HG03558 (cell line): ENCODE measurements at regions not wholly inside any gene's neighbourhood (a gene's known extent, or its start where the extent isn't known, plus 50 kb on each side); places are given as distances from the start of the nearest gene placed in this dataset.

Experiments
- ATAC-seq: cut with Tn5 transposase; IDR thresholded peaks from one replicate; pipeline ENCODE4 v1.9.1; 2021; ENCODE audit warnings: moderate number of reproducible peaks; ENCODE audit not compliant: unreplicated experiment; ENCODE audit errors: extremely low read depth

DNA sequence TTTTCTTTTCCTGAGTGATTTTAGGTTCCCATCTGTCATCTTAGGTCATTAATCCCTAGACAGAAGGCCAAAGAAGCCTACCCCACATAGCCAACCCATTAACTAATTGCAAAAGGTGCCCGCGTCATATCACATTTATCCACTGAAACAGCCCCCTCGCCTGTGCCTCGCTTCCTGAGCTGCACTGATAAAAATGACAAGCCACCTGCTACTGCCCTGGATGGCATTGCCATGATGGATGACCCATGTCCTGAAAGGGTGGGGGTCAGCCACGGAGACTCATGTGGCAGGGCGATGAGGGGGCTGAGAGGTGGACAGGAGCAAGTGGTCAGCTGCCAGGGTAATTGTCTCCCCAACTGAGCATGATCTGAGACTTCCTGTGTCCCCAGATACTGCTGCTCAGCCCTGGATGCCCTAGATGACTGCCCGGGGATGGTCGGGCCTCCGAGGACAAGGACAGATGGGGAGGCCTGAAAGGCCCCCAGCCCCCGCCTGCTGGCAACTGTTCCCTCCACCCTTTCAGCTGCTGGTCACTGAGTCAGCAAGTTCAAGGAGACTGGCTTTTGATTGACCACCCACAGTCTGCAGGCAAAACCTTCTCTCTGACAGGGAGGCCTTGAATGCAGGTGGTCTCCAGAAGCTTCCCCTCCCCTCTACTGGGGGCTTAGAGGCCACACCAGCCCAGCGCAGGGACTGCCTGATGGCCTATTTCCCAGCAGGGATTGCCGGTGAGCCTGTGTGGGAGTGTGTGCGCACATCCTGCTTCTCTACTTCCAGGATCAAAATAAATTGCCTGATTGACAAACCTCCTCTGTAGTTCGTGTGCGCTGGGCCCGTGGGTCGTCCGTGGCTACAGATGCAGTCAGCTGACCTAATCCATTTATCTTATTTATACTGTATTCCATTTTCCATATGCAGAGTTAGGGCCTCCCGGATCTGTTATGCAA is 496.3 kb downstream of the BCOR start:
- ATAC-seq: no peak

- ATAC-seq: no peak
Observed at GRCh38 chrX:39602195-39602594, 495.6 kb downstream of the BCOR start.

DNA sequence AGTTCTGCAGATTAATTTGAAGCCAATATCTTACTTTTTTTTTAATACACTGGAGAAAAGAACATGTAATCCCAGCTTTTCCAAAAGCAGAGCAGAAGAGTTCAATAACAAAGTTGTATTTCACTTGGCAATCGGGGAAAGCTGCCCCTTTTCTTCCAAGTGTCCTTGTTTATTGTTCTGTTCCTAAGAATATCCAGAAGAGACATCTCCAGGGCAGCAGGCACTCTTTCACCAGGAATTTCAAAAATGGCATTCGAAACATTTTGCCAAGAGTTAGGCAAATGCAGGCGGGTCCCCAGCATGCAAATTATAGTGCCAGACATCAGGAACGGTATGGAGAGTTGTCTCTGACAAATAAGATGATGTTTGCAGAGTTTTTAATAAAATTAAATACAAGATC is 494.5 kb downstream of the BCOR start:
- ATAC-seq: no peak

DNA sequence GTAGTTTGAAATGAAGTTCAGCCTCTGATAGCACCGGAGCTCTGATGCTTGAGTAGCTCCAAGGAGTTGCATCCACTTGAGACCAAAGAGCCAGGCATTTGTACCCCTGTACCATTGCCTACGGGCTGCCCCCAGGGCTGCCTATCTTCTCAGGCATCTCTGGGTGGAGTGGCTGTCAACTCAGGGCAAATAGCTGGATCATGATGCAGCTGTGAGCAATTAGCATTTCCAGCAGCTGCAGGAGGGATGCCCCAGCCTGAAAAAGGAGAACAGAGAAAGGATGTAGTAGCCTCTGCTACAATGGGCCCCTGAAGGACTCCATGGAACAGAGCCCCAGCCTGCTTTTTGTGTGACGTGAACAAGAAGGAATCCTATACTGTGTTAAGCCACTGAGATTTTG is 492.6 kb downstream of the BCOR start:
- ATAC-seq: no peak

- ATAC-seq: no peak
Observed at GRCh38 chrX:39605866-39606265, 491.9 kb downstream of the BCOR start.

GRCh38 chrX:39609941-39610340 is 487.8 kb downstream of the BCOR start:
- ATAC-seq: no peak

GRCh38 chrX:39611468-39611867 is 486.3 kb downstream of the BCOR start:
- ATAC-seq: no peak

GRCh38 chrX:39613482-39613995 is 484.2 kb downstream of the BCOR start:
- no peak for ATAC-seq

GRCh38 chrX:39613997-39614679 is 483.6 kb downstream of the BCOR start:
- ATAC-seq: no peak

DNA sequence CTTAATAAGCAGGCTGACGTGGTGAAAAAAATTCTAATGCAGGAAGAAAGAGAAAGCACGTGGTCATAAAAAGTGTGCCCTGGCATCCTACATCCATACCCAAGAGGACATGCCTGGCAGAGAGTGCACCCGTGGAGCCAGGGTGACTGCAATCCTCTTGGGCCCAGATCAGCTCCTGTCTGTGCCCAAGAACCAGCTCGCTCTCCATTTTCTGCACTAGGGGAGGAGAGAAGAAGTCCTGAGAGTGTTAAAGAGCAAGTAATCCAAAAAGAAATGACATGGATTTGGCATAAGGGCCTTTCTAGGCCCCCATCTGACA is 483.1 kb downstream of the BCOR start:
- ATAC-seq: no peak

- ATAC-seq: no peak
Observed at GRCh38 chrX:39616098-39616729, 481.5 kb downstream of the BCOR start.

- ATAC-seq: no peak
Observed at GRCh38 chrX:39616731-39617130, 481.0 kb downstream of the BCOR start.

DNA sequence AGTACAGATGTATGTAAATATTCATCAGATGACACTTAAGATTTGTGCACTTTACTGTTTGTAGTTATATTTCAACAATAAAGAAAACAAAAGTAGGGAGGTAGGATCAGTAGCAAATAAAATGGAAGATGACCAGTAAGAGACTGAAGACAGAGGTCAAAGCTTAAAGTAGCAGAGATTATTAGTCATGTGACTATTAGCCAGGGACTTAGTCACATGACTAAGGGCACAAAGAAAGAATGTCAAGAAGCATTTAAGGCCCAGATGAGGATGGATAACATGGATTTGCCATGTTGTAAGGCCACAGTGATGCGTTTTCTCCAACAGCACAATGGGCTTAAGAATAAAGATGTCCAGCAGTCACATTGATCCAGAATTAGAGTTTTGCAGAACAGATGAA is 479.6 kb downstream of the BCOR start:
- no peak for ATAC-seq

- ATAC-seq: no peak
Observed at GRCh38 chrX:39619182-39620009, 478.4 kb downstream of the BCOR start.

DNA sequence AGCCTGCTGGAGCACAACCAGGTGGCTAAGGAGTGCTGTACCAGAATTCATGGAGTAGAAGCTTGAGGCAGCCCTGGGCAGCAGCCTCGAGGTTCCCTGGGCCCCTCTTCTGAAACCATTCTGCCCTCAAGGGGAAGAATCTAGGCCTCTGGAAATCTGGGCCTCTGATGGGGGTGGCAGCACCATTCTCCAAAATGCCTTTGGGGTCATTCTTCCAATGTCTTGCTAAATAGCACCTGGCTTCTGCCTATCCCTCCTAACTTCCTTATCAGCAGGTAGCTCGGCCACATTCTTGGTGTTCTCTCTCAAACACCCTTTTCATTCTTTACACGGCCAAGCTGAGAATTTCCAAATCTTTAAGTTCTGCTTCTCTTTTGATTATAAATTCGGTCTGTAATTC is 473.6 kb downstream of the BCOR start:
- no peak for ATAC-seq

DNA sequence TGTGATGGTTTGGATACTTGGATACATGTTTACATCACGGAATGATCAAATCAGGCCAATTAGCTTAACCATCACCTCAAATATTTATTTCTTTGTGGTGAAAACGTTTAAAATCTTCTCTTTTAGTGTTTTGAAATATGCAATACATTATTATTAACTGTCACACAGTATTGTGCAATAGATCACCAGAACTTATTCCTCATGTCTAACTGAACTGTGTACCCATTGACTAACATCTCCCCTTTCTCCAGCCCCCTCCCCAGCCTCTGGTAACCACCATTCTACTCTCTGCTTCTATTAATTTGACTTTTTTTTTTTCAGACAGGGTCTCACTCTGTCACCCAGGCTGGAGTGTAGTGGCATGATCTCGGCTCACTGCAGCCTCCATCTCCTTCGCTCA is 471.9 kb downstream of the BCOR start:
- no peak for ATAC-seq

DNA sequence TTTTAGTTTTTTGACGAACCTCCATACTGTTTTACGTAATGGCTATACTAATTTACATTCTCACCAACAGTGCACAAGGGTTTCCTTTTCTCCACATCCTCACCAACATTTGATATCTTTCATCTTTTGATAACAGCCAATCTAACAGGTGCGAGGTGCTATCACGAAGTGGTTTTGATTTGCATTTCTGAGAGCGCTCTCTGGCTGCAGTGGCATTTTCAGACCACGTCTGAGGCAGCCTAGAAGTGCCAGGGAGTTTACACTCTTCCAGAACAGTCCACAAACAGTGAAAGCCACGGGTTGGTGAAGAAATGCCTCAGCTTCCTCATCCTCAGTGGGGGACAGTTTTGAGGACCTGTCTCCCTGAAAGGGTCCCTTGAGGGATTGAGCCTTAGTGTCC is 471.0 kb downstream of the BCOR start:
- no peak for ATAC-seq

GRCh38 chrX:39627257-39627656 is 470.5 kb downstream of the BCOR start:
- no peak for ATAC-seq

DNA sequence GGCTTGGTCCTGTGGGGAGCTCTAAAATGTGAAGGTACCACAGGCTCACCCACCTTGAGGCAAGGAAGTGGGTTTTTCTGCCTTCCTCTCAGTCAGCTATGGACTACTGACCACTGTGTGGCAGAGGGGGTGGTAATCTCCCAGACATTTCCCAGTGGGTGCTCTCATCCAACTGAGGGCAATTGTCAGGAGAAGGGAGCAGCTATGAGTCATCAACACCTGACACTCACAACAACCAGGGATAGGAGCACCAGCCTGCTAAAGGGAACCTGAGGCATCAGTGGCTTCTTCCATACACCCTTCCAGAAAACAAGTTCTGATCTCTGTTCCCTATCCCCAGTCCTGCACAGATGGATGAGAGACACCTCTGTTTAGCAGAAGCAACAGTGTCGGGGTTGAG is 468.8 kb downstream of the BCOR start:
- ATAC-seq: no peak

GRCh38 chrX:39630344-39630743 is 467.4 kb downstream of the BCOR start:
- no peak for ATAC-seq
